ENCODE measurements at regions not wholly inside any gene's neighbourhood (a gene's known extent, or its start where the extent isn't known, plus 50 kb on each side); places are given as distances from the start of the nearest gene placed in this dataset.
"Not testable (repeated sequence)": the region's sequence is repeated elsewhere in the genome, so short reads cannot be mapped to it uniquely, and the experiment has no call there.

GRCh38 chr16:87209808-87210512, 107.2 kb downstream of the C16orf95 start:
- in situ Hi-C loops (cut with HindIII; ENCODE audit: low sequenced_read_pairs) = no loop called here
- no peak for DNase-seq (ENCODE audit: low spot score)

GRCh38 chr16:87210894-87211293, 106.3 kb downstream of the C16orf95 start:
- no peak for DNase-seq (ENCODE audit: low spot score)
- in situ Hi-C loops (cut with HindIII; ENCODE audit: low sequenced_read_pairs) = no loop called here

- in situ Hi-C loops (cut with HindIII; ENCODE audit: low sequenced_read_pairs) = no loop called here
- DNase-seq (ENCODE audit: low spot score) = no peak
Observed at GRCh38 chr16:87212026-87212425, 105.2 kb downstream of the C16orf95 start.

GRCh38 chr16:87213536-87213935, 103.7 kb downstream of the C16orf95 start:
- DNase-seq (ENCODE audit: low spot score) = no peak
- in situ Hi-C loops (cut with HindIII; ENCODE audit: low sequenced_read_pairs) = no loop called here

- DNase-seq (ENCODE audit: low spot score) = no peak
- in situ Hi-C loops (cut with HindIII; ENCODE audit: low sequenced_read_pairs) = no loop called here
Observed at GRCh38 chr16:87216148-87216840, 100.9 kb downstream of the C16orf95 start.

- in situ Hi-C loops (cut with HindIII; ENCODE audit: low sequenced_read_pairs) = no loop called here
- DNase-seq (ENCODE audit: low spot score) = no peak
Observed at GRCh38 chr16:87216841-87217275, 100.3 kb downstream of the C16orf95 start.

- in situ Hi-C loops (cut with HindIII; ENCODE audit: low sequenced_read_pairs); DNase-seq (ENCODE audit: low spot score): not testable (repeated sequence)
Observed at GRCh38 chr16:87217802-87218201, 99.4 kb downstream of the C16orf95 start.

- in situ Hi-C loops (cut with HindIII; ENCODE audit: low sequenced_read_pairs) = no loop called here
- DNase-seq (ENCODE audit: low spot score) = no peak
Observed at GRCh38 chr16:87218281-87219055, 98.7 kb downstream of the C16orf95 start.

GRCh38 chr16:87219287-87219909, 97.8 kb downstream of the C16orf95 start:
- in situ Hi-C loops (cut with HindIII; ENCODE audit: low sequenced_read_pairs) = no loop called here
- no peak for DNase-seq (ENCODE audit: low spot score)

- in situ Hi-C loops (cut with HindIII; ENCODE audit: low sequenced_read_pairs) = no loop called here
- no peak for DNase-seq (ENCODE audit: low spot score)
Observed at GRCh38 chr16:87221633-87222032, 95.6 kb downstream of the C16orf95 start.

GRCh38 chr16:87222335-87222734, 94.9 kb downstream of the C16orf95 start:
- DNase-seq (ENCODE audit: low spot score) = no peak
- in situ Hi-C loops (cut with HindIII; ENCODE audit: low sequenced_read_pairs) = no loop called here

- in situ Hi-C loops (cut with HindIII; ENCODE audit: low sequenced_read_pairs) = no loop called here
- no peak for DNase-seq (ENCODE audit: low spot score)
Observed at GRCh38 chr16:87223656-87224248, 93.4 kb downstream of the C16orf95 start.

GRCh38 chr16:87226926-87227295, 90.3 kb downstream of the C16orf95 start:
- in situ Hi-C loops (cut with HindIII; ENCODE audit: low sequenced_read_pairs) = no loop called here
- DNase-seq (ENCODE audit: low spot score) = no peak

- in situ Hi-C loops (cut with HindIII; ENCODE audit: low sequenced_read_pairs) = no loop called here
- DNase-seq (ENCODE audit: low spot score) = peak; percentile 62
Observed at GRCh38 chr16:87227296-87227951, 89.8 kb downstream of the C16orf95 start.

GRCh38 chr16:87228363-87228762, 88.8 kb downstream of the C16orf95 start:
- in situ Hi-C loops (cut with HindIII; ENCODE audit: low sequenced_read_pairs) = no loop called here
- DNase-seq (ENCODE audit: low spot score) = no peak

GRCh38 chr16:87229230-87230188, 87.7 kb downstream of the C16orf95 start:
- in situ Hi-C loops (cut with HindIII; ENCODE audit: low sequenced_read_pairs) = no loop called here
- DNase-seq (ENCODE audit: low spot score) = no peak

- no peak for DNase-seq (ENCODE audit: low spot score)
- in situ Hi-C loops (cut with HindIII; ENCODE audit: low sequenced_read_pairs) = no loop called here
Observed at GRCh38 chr16:87230571-87230970, 86.6 kb downstream of the C16orf95 start.

GRCh38 chr16:87231295-87231694, 85.9 kb downstream of the C16orf95 start:
- no peak for DNase-seq (ENCODE audit: low spot score)
- in situ Hi-C loops (cut with HindIII; ENCODE audit: low sequenced_read_pairs) = no loop called here

Data from G401 (cell line).